MM.1S (cell line): ENCODE measurements at regions not wholly inside any gene's neighbourhood (a gene's known extent, or its start where the extent isn't known, plus 50 kb on each side); places are given as distances from the start of the nearest gene placed in this dataset.

Source experiments
- EZH2phosphoT487 ChIP-seq: fragments of 300-600 bp; sonication (generic); IDR thresholded peaks from 2 replicates; pipeline ENCODE4 v1.6.1; 2018; ENCODE audit warnings: antibody characterized with exemption, low read length
- TF ChIP-seq, protein P1 (sequence below): fragments of 300-600 bp; sonication (generic); IDR thresholded peaks from 2 replicates; pipeline ENCODE4 v1.5.1; 2016; ENCODE audit warnings: antibody characterized with exemption, low read length, mixed read lengths

DNA sequence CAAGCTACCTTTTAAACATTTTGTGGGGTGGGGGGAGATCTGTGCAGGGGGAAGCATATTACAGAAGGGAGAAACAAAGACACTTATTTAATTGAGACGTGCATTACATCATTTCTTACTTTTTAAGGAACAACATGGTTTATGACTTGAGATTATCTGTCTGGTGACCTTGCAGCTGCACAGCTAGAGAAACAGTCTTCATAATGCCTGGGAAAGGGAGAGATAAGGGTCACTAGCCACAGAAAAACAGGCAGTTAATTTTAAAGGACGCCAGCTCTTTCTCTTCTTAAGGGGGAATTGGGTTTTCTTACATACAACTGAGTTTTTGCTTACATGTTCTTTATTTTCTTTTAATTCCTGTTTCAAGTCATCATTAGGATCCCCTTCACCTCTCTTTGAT lies 147.9 kb downstream of the SST start:
- TF ChIP-seq, protein P1, sequence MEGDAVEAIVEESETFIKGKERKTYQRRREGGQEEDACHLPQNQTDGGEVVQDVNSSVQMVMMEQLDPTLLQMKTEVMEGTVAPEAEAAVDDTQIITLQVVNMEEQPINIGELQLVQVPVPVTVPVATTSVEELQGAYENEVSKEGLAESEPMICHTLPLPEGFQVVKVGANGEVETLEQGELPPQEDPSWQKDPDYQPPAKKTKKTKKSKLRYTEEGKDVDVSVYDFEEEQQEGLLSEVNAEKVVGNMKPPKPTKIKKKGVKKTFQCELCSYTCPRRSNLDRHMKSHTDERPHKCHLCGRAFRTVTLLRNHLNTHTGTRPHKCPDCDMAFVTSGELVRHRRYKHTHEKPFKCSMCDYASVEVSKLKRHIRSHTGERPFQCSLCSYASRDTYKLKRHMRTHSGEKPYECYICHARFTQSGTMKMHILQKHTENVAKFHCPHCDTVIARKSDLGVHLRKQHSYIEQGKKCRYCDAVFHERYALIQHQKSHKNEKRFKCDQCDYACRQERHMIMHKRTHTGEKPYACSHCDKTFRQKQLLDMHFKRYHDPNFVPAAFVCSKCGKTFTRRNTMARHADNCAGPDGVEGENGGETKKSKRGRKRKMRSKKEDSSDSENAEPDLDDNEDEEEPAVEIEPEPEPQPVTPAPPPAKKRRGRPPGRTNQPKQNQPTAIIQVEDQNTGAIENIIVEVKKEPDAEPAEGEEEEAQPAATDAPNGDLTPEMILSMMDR: no peak
- no peak for TF ChIP-seq EZH2phosphoT487
